GM18867 (cell line): ENCODE measurements at regions not wholly inside any gene's neighbourhood (a gene's known extent, or its start where the extent isn't known, plus 50 kb on each side); places are given as distances from the start of the nearest gene placed in this dataset.
A peak's percentile ranks its signal among the peaks of the same experiment; 100 is the strongest.
"Not testable (repeated sequence)": the region's sequence is repeated elsewhere in the genome, so short reads cannot be mapped to it uniquely, and the experiment has no call there.

Experiments
- ATAC-seq: cut with Tn5 transposase; IDR thresholded peaks from one replicate; pipeline ENCODE4 v1.9.1; 2021; ENCODE audit warnings: mild to moderate bottlenecking, moderate library complexity; ENCODE audit not compliant: unreplicated experiment

- no peak for ATAC-seq
Observed at GRCh38 chr14:53620317-53620716, 336.3 kb downstream of the BMP4 start.

GRCh38 chr14:53619691-53620231 is 336.9 kb downstream of the BMP4 start:
- no peak for ATAC-seq

GRCh38 chr14:53616536-53616935 is 340.1 kb downstream of the BMP4 start:
- ATAC-seq: not testable (repeated sequence)

GRCh38 chr14:53615252-53615651 is 341.4 kb downstream of the BMP4 start:
- ATAC-seq: no peak

- ATAC-seq: peak; percentile 99
Observed at GRCh38 chr14:53613404-53614253, 343.0 kb downstream of the BMP4 start.

- no peak for ATAC-seq
Observed at GRCh38 chr14:53610947-53611346, 345.7 kb downstream of the BMP4 start.

GRCh38 chr14:53609009-53609408 is 347.6 kb downstream of the BMP4 start:
- ATAC-seq: no peak

- ATAC-seq: no peak
Observed at GRCh38 chr14:53608369-53608768, 348.3 kb downstream of the BMP4 start.

- no peak for ATAC-seq
Observed at GRCh38 chr14:53606203-53606602, 350.4 kb downstream of the BMP4 start.

- ATAC-seq: no peak
Observed at GRCh38 chr14:53605562-53605961, 351.1 kb downstream of the BMP4 start.

- peak; percentile 57 for ATAC-seq
Observed at GRCh38 chr14:53603994-53604393, 352.6 kb downstream of the BMP4 start.

GRCh38 chr14:53601409-53601808 is 355.2 kb downstream of the BMP4 start:
- ATAC-seq: no peak

- ATAC-seq: no peak
Observed at GRCh38 chr14:53599221-53599945, 357.2 kb downstream of the BMP4 start.

- ATAC-seq: no peak
Observed at GRCh38 chr14:53596853-53597525, 359.6 kb downstream of the BMP4 start.

- ATAC-seq: no peak
Observed at GRCh38 chr14:53591816-53592215, 364.8 kb downstream of the BMP4 start.

- ATAC-seq: no peak
Observed at GRCh38 chr14:53581504-53581903, 375.1 kb downstream of the BMP4 start.

- no peak for ATAC-seq
Observed at GRCh38 chr14:53571641-53572328, 384.8 kb downstream of the BMP4 start.

- ATAC-seq: peak; percentile 96
Observed at GRCh38 chr14:53570411-53571387, 385.9 kb downstream of the BMP4 start.

- no peak for ATAC-seq
Observed at GRCh38 chr14:53569446-53569845, 387.2 kb downstream of the BMP4 start.
